HepG2 (cell line): ENCODE measurements at regions not wholly inside any gene's neighbourhood (a gene's known extent, or its start where the extent isn't known, plus 50 kb on each side); places are given as distances from the start of the nearest gene placed in this dataset.

Experiments
- ATAC-seq: fragments of 200-7000 bp; cut with Tn5 transposase; 3 replicates; pipeline ENCODE4 v1.9.1; 2020; ENCODE audit warnings: mild to moderate bottlenecking, moderate library complexity
- BruUV-seq: library from RNA; stranded (reverse); fragments of 400-500 nt; replicated peaks from 2 replicates; lab custom pipeline; 2021; lab: Mats Ljungman, UMichigan
- CTCF ChIA-PET: fragments of 300-600 bp; formaldehyde crosslinking; extraction: SDS; loops from one replicate; lab custom pipeline; 2021; ENCODE audit warnings: low total read pairs, inconsistent platforms, low intra/inter-chr PET ratio; lab: Yijun Ruan, JAX
- POLR2A ChIA-PET: fragments of 350-600 bp; sonication (Branson Sonifier 250); formaldehyde crosslinking; loops from one replicate; lab custom pipeline; 2020; ENCODE audit warnings: antibody characterized with exemption, inconsistent platforms; lab: Yijun Ruan, JAX
- DNase-seq: peaks from one replicate; pipeline ENCODE4 v3.0.0-alpha.2; 2015; ENCODE audit warnings: low spot score
- FAIRE-seq: peaks from 3 replicates; lab custom pipeline; 2011; peaks lifted over from hg19 to GRCh38; lab: Jason Lieb, UNC
- H2AFZ ChIP-seq: one replicate; pipeline ENCODE4 v1.6.1; 2011; ENCODE audit warnings: low read length, inconsistent platforms
- H3K27ac ChIP-seq: fragments of 300-600 bp; 3 replicates; pipeline ENCODE4 v1.8.0; 2011; ENCODE audit warnings: mixed run types, mild to moderate bottlenecking, mixed read lengths, low read length, inconsistent platforms; ENCODE audit not compliant: insufficient read depth; ENCODE audit errors: extremely low read length
- H3K27me3 ChIP-seq, 2 experiments: fragments of 200-600 bp in 1 of 2; 2 replicates in 1 of 2; 3 replicates in 1 of 2; pipeline versions ENCODE4 v1.6.0 to v1.8.0; 2011; ENCODE audit warnings: low read length in 2 of 2, mild to moderate bottlenecking in 2 of 2, moderate library complexity in 2 of 2, inconsistent platforms in 1 of 2; ENCODE audit not compliant: insufficient read depth in 2 of 2, control insufficient read depth in 1 of 2
- H3K36me3 ChIP-seq, 2 experiments: fragments of 200-600 bp in 1 of 2; replicated peaks in 1 of 2; 2 replicates in 1 of 2; 3 replicates in 1 of 2; pipeline versions ENCODE4 v1.5.1 to v1.8.0; 2011; ENCODE audit warnings: low read length in 2 of 2, inconsistent platforms in 1 of 2; ENCODE audit not compliant: insufficient read depth in 2 of 2, control insufficient read depth in 1 of 2
- H3K4me1 ChIP-seq: 2 replicates; pipeline ENCODE4 v1.5.1; 2012; ENCODE audit warnings: low read length, inconsistent platforms; ENCODE audit not compliant: insufficient read depth
- H3K4me2 ChIP-seq: 2 replicates; pipeline ENCODE4 v1.6.0; 2011; ENCODE audit warnings: low read depth, low read length, inconsistent platforms
- H3K4me3 ChIP-seq, 3 experiments: fragments of 200-600 bp in 1 of 3; sonication (generic), shearing (Covaris generic) in 1 of 3; replicated peaks in 1 of 3; 2 replicates each; pipeline ENCODE4 v1.5.1; 2011 to 2016; ENCODE audit warnings: low read length in 3 of 3, inconsistent platforms in 2 of 3, low read depth in 2 of 3, mild to moderate bottlenecking in 2 of 3, control low read depth in 1 of 3, mixed read lengths in 1 of 3; ENCODE audit not compliant: insufficient read depth in 1 of 3
- H3K79me2 ChIP-seq: one replicate; pipeline ENCODE4 v1.6.1; 2011; ENCODE audit warnings: low read length, inconsistent platforms; ENCODE audit not compliant: insufficient read depth
- H3K9ac ChIP-seq: 2 replicates; pipeline ENCODE4 v1.6.0; 2011; ENCODE audit warnings: mild to moderate bottlenecking, low read depth, low read length, inconsistent platforms; ENCODE audit not compliant: insufficient read depth
- H3K9me3 ChIP-seq: 2 replicates; pipeline ENCODE4 v1.5.1; 2012; ENCODE audit warnings: mild to moderate bottlenecking, low read length
- H4K20me1 ChIP-seq: 2 replicates; pipeline ENCODE4 v1.6.0; 2011; ENCODE audit warnings: inconsistent platforms, mild to moderate bottlenecking, low read length, moderate library complexity; ENCODE audit not compliant: insufficient read depth
- BCL6 ChIP-seq: IDR thresholded peaks from 2 replicates; pipeline ENCODE4 v1.6.1; 2016; ENCODE audit warnings: missing genetic modification reagents, missing compliant biosample characterization
- SMC3 ChIP-seq: IDR thresholded peaks from 2 replicates; pipeline ENCODE4 v1.6.1; 2011; ENCODE audit warnings: low read length, improper control_type of control experiment
- YY1 ChIP-seq: IDR thresholded peaks from 2 replicates; pipeline ENCODE4 v1.6.1; 2011; ENCODE audit warnings: low read length, low read depth, moderate library complexity, mild to moderate bottlenecking; ENCODE audit not compliant: insufficient read depth, insufficient replicate concordance
- ZNF713 ChIP-seq: sonication (generic); formaldehyde crosslinking; IDR thresholded peaks from 2 replicates; pipeline ENCODE4 v1.4.0; 2020; ENCODE audit warnings: mild to moderate bottlenecking, missing genetic modification reagents
- WGBS: methylation state at CpG from one replicate; pipeline ENCODE4 v1.1.6; 2017; ENCODE audit warnings: low lambda C conversion rate; 5-methylcytosine and 5-hydroxymethylcytosine counted together
- in situ Hi-C: cut with HindIII; loops from 2 replicates; pipeline ENCODE4 v1.10.0; 2017; ENCODE audit warnings: low pct_unique_long_range_greater_than_20kb; ENCODE audit not compliant: extremely low pct_ligation_motif_present
- intact Hi-C: fragments of 100-400 bp; cut with micrococcal nuclease; formaldehyde crosslinking; loops from one replicate; pipeline ENCODE4 v1.10.0; 2022; ENCODE audit not compliant: unreplicated experiment
- TF ChIP-seq, protein P1 (sequence below): IDR thresholded peaks from 2 replicates; pipeline ENCODE4 v1.6.1; 2016; ENCODE audit warnings: low read depth
- TF ChIP-seq, protein P2 (sequence below): sonication (generic); formaldehyde crosslinking; IDR thresholded peaks from 2 replicates; pipeline ENCODE4 v1.4.0; 2020; ENCODE audit warnings: missing genetic modification reagents

- ChIA-PET CTCF (no interaction called here), POLR2A (no interaction called here)
- Histone ChIP-seq H3K79me2 (no peaks in the 10 kb centered on the region), H3K4me3 (no peak overlapping the region), H3K27me3 (peaks cover 20 to 63% of the 10 kb centered on the region in 2 experiments; a peak in 4 of 5 replicates), H3K36me3 (no peaks in the 10 kb centered on the region), H4K20me1 (no peaks in the 10 kb centered on the region; the same call in 1 of the 2 replicates), H3K9ac (no peak overlapping the region), H3K4me2 (no peak overlapping the region), H3K9me3 (peaks cover 5% of the 10 kb centered on the region; the same call in 1 of the 2 replicates), H3K27ac (no peak overlapping the region), H3K4me1 (peaks cover 7% of the 10 kb centered on the region), H2AFZ (no peak overlapping the region)
- WGBS = 30% methylated on average over 19 of the region's 22 CpGs
- FAIRE-seq (no peak), ATAC-seq (no peak), DNase-seq (no peak)
- BruUV-seq = no TSS peak
- TF ChIP-seq BCL6 (CRISPR knock-in tag) (no peak), ZNF713 (CRISPR knock-in tag) (no peak), YY1 (no peak), SMC3 (no peak)
- TF ChIP-seq, protein P1, sequence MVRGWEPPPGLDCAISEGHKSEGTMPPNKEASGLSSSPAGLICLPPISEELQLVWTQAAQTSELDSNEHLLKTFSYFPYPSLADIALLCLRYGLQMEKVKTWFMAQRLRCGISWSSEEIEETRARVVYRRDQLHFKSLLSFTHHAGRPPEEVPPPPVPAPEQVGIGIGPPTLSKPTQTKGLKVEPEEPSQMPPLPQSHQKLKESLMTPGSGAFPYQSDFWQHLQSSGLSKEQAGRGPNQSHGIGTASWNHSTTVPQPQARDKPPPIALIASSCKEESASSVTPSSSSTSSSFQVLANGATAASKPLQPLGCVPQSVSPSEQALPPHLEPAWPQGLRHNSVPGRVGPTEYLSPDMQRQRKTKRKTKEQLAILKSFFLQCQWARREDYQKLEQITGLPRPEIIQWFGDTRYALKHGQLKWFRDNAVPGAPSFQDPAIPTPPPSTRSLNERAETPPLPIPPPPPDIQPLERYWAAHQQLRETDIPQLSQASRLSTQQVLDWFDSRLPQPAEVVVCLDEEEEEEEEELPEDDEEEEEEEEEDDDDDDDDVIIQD = no peak
- TF ChIP-seq, protein P2, sequence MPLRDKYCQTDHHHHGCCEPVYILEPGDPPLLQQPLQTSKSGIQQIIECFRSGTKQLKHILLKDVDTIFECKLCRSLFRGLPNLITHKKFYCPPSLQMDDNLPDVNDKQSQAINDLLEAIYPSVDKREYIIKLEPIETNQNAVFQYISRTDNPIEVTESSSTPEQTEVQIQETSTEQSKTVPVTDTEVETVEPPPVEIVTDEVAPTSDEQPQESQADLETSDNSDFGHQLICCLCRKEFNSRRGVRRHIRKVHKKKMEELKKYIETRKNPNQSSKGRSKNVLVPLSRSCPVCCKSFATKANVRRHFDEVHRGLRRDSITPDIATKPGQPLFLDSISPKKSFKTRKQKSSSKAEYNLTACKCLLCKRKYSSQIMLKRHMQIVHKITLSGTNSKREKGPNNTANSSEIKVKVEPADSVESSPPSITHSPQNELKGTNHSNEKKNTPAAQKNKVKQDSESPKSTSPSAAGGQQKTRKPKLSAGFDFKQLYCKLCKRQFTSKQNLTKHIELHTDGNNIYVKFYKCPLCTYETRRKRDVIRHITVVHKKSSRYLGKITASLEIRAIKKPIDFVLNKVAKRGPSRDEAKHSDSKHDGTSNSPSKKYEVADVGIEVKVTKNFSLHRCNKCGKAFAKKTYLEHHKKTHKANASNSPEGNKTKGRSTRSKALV (CRISPR knock-in tag) = no peak
- intact Hi-C loops (no loop called here), in situ Hi-C loops (no loop called here)
Measured at GRCh38 chr16:88328313-88328980, 54.3 kb upstream of the ZNF469 start.
